DOHH2 (cell line): ENCODE measurements at regions not wholly inside any gene's neighbourhood (a gene's known extent, or its start where the extent isn't known, plus 50 kb on each side); places are given as distances from the start of the nearest gene placed in this dataset.

Experiments
- CTCF ChIP-seq: fragments of 200-600 bp; sonication (generic); IDR thresholded peaks from one replicate; pipeline ENCODE4 v1.5.1; 2014; ENCODE audit warnings: antibody characterized with exemption, mild to moderate bottlenecking, low read depth, low read length; ENCODE audit not compliant: poor library complexity, severe bottlenecking
- EZH2phosphoT487 ChIP-seq: fragments of 200-600 bp; sonication (generic); IDR thresholded peaks from 2 replicates; pipeline ENCODE4 v1.6.1; 2017; ENCODE audit warnings: borderline replicate concordance, mild to moderate bottlenecking, antibody characterized with exemption, low read length, moderate library complexity, mixed read lengths

GRCh38 chr4:79206660-79207059 lies 119.2 kb downstream of the NAA11 start:
- TF ChIP-seq CTCF (no peak), EZH2phosphoT487 (no peak)
